CD4-positive, alpha-beta T cell treated with Interleukin-10 for 1 hour (primary cell): ENCODE measurements at regions not wholly inside any gene's neighbourhood (a gene's known extent, or its start where the extent isn't known, plus 50 kb on each side); places are given as distances from the start of the nearest gene placed in this dataset.
"Not testable (repeated sequence)": the region's sequence is repeated elsewhere in the genome, so short reads cannot be mapped to it uniquely, and the experiment has no call there.

Experiments
- DNase-seq: peaks from one replicate; pipeline ENCODE4 v3.0.0-alpha.2; 2020

GRCh38 chr9:65393111-65393810 is 108.3 kb upstream of the FOXD4L5 start:
- not testable (repeated sequence) for DNase-seq

- DNase-seq, result not testable (repeated sequence)
Observed at GRCh38 chr9:65392611-65393010, 107.6 kb upstream of the FOXD4L5 start.

- peak; percentile 6 for DNase-seq
Observed at GRCh38 chr9:65389710-65390109, 104.7 kb upstream of the FOXD4L5 start.

GRCh38 chr9:65389216-65389615 is 104.2 kb upstream of the FOXD4L5 start:
- not testable (repeated sequence) for DNase-seq

GRCh38 chr9:65386699-65387098 is 101.7 kb upstream of the FOXD4L5 start:
- peak; percentile 80 for DNase-seq

- DNase-seq, result not testable (repeated sequence)
Observed at GRCh38 chr9:65386191-65386590, 101.2 kb upstream of the FOXD4L5 start.

- DNase-seq, result not testable (repeated sequence)
Observed at GRCh38 chr9:65385655-65386024, 100.6 kb upstream of the FOXD4L5 start.

GRCh38 chr9:65384759-65385654 is 100.0 kb upstream of the FOXD4L5 start:
- DNase-seq, result not testable (repeated sequence)

GRCh38 chr9:65384066-65384465 is 99.1 kb upstream of the FOXD4L5 start:
- DNase-seq, result not testable (repeated sequence)

GRCh38 chr9:65383646-65384045 is 98.6 kb upstream of the FOXD4L5 start:
- DNase-seq, result not testable (repeated sequence)

GRCh38 chr9:65382701-65383318 is 97.8 kb upstream of the FOXD4L5 start:
- DNase-seq, result not testable (repeated sequence)
